H1 (cell line): ENCODE measurements at regions not wholly inside any gene's neighbourhood (a gene's known extent, or its start where the extent isn't known, plus 50 kb on each side); places are given as distances from the start of the nearest gene placed in this dataset.

Source experiments
- BRCA1 ChIP-seq: IDR thresholded peaks from 2 replicates; pipeline ENCODE4 v1.6.1; 2012; ENCODE audit warnings: low read depth, low read length, improper control_type of control experiment
- EP300 ChIP-seq, 2 experiments: IDR thresholded peaks; 1 replicate in 1 of 2; 2 replicates in 1 of 2; pipeline ENCODE4 v1.6.1; 2011 to 2012; ENCODE audit warnings: low read depth in 2 of 2, low read length in 2 of 2, mild to moderate bottlenecking in 2 of 2, borderline replicate concordance in 1 of 2, inconsistent platforms in 1 of 2, moderate library complexity in 1 of 2
- EZH2 ChIP-seq: fragments of 200-600 bp; sonication (generic); IDR thresholded peaks from 2 replicates; pipeline ENCODE4 v1.7.1; 2012; ENCODE audit warnings: low read depth, mild to moderate bottlenecking, moderate library complexity, low read length, inconsistent platforms; ENCODE audit not compliant: severe bottlenecking
- GTF2F1 ChIP-seq: IDR thresholded peaks from 2 replicates; pipeline ENCODE4 v1.6.1; 2012; ENCODE audit warnings: low read depth, low read length, improper control_type of control experiment, borderline replicate concordance
- NANOG ChIP-seq: IDR thresholded peaks from 2 replicates; pipeline ENCODE4 v1.6.1; 2011; ENCODE audit warnings: low read length, low read depth, mild to moderate bottlenecking, inconsistent platforms; ENCODE audit not compliant: insufficient read depth, poor library complexity, severe bottlenecking
- POLR2AphosphoS5 ChIP-seq: IDR thresholded peaks from 2 replicates; pipeline ENCODE4 v1.6.1; 2011; ENCODE audit warnings: low read depth, low read length
- RAD21 ChIP-seq, 2 experiments: IDR thresholded peaks in 1 of 2; conservative IDR thresholded peaks in 1 of 2; 2 replicates each; pipeline ENCODE4 v1.6.1; 2011; ENCODE audit warnings: low read depth in 2 of 2, low read length in 2 of 2, improper control_type of control experiment in 1 of 2, inconsistent platforms in 1 of 2, mild to moderate bottlenecking in 1 of 2, moderate library complexity in 1 of 2
- SP1 ChIP-seq: IDR thresholded peaks from 2 replicates; pipeline ENCODE4 v1.6.1; 2011; ENCODE audit warnings: low read depth, low read length
- SP2 ChIP-seq: IDR thresholded peaks from 2 replicates; pipeline ENCODE4 v1.6.1; 2012; ENCODE audit warnings: mild to moderate bottlenecking, low read length, inconsistent platforms
- TEAD4 ChIP-seq: IDR thresholded peaks from 2 replicates; pipeline ENCODE4 v1.6.1; 2012; ENCODE audit warnings: low read depth, low read length, inconsistent platforms, mixed read lengths
- YY1 ChIP-seq: IDR thresholded peaks from 2 replicates; pipeline ENCODE4 v1.6.1; 2011; ENCODE audit warnings: low read depth, mild to moderate bottlenecking, low read length
- TF ChIP-seq, protein P1 (sequence below), 3 experiments: IDR thresholded peaks; 1 replicate in 2 of 3; 2 replicates in 1 of 3; pipeline versions ENCODE4 v1.5.1 to v1.6.1; 2011; ENCODE audit warnings: low read length in 3 of 3, mild to moderate bottlenecking in 3 of 3, inconsistent platforms in 2 of 3, low read depth in 1 of 3, moderate library complexity in 1 of 3; ENCODE audit not compliant: insufficient read depth in 1 of 3; ENCODE audit errors: control extremely low read depth in 1 of 3
- TF ChIP-seq, protein P2 (sequence below): IDR thresholded peaks from 2 replicates; pipeline ENCODE4 v1.6.1; 2011; ENCODE audit warnings: low read depth, mild to moderate bottlenecking, low read length; ENCODE audit not compliant: insufficient read depth
- TF ChIP-seq, protein P3 (sequence below): IDR thresholded peaks from 2 replicates; pipeline ENCODE4 v1.6.1; 2011; ENCODE audit warnings: low read length, improper control_type of control experiment

DNA sequence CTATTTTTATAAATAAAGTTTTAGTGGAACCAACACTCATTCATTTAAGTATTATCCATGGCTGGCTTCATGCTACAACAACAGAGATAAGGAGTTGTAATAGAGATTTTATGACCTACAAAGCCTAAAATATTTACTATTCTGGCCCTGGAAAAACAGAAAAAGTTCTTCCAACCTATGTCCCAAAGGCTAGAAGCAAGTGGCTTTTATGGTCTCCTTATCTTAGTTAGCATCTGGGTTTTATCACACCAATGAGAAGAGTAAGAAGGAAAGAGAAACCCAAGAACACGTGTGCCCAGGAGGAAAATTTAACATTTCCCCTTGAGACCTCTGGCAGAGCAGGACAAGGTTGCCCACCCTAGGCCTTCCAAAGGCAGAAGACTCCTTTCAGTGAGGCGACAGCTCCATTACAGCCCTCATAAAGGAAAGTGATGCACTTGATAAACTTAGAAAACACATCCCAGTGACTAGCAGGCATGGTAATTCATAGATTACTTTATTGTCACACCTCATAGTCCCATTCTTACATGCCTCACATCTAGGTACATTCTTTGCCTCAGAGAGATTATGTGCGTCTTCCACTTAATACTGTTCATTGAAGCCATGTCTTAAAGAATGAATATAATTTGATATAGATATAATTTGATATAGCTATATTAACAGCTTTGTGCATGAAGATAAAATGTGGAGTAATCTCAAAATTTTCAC lies 113.2 kb upstream of the ACP3 start:
- TF ChIP-seq RAD21 (IDR thresholded peaks at IDR 0.05 in 1 of 2, conservative IDR thresholded peaks at IDR 0.05 in 1 of 2; ENCODE audit: low read depth in 2 of 2, low read length in 2 of 2) (no peak), BRCA1 (no peak), NANOG (no peak), EP300 (IDR thresholded peaks at IDR 0.05; ENCODE audit: borderline replicate concordance in 1 of 2, low read depth in 2 of 2, low read length in 2 of 2) (no peak), TEAD4 (no peak), EZH2 (no peak), SP2 (no peak), SP1 (no peak), YY1 (no peak), POLR2AphosphoS5 (no peak), GTF2F1 (no peak)
- TF ChIP-seq, protein P1, sequence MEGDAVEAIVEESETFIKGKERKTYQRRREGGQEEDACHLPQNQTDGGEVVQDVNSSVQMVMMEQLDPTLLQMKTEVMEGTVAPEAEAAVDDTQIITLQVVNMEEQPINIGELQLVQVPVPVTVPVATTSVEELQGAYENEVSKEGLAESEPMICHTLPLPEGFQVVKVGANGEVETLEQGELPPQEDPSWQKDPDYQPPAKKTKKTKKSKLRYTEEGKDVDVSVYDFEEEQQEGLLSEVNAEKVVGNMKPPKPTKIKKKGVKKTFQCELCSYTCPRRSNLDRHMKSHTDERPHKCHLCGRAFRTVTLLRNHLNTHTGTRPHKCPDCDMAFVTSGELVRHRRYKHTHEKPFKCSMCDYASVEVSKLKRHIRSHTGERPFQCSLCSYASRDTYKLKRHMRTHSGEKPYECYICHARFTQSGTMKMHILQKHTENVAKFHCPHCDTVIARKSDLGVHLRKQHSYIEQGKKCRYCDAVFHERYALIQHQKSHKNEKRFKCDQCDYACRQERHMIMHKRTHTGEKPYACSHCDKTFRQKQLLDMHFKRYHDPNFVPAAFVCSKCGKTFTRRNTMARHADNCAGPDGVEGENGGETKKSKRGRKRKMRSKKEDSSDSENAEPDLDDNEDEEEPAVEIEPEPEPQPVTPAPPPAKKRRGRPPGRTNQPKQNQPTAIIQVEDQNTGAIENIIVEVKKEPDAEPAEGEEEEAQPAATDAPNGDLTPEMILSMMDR (IDR thresholded peaks at IDR 0.05; ENCODE audit: control extremely low read depth in 1 of 3, insufficient read depth in 1 of 3, low read depth in 1 of 3, low read length in 3 of 3): no peak
- TF ChIP-seq, protein P2, sequence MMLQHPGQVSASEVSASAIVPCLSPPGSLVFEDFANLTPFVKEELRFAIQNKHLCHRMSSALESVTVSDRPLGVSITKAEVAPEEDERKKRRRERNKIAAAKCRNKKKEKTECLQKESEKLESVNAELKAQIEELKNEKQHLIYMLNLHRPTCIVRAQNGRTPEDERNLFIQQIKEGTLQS: no peak
- TF ChIP-seq, protein P3, sequence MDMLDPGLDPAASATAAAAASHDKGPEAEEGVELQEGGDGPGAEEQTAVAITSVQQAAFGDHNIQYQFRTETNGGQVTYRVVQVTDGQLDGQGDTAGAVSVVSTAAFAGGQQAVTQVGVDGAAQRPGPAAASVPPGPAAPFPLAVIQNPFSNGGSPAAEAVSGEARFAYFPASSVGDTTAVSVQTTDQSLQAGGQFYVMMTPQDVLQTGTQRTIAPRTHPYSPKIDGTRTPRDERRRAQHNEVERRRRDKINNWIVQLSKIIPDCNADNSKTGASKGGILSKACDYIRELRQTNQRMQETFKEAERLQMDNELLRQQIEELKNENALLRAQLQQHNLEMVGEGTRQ: no peak
